ENCODE measurements at regions not wholly inside any gene's neighbourhood (a gene's known extent, or its start where the extent isn't known, plus 50 kb on each side); places are given as distances from the start of the nearest gene placed in this dataset.

GRCh38 chr1:232445361-232446106 lies 184.4 kb downstream of the SIPA1L2 start:
- no peak overlapping the region for H3K4me3 ChIP-seq (ENCODE audit: low read depth, low read length)
- TF ChIP-seq, protein P1, sequence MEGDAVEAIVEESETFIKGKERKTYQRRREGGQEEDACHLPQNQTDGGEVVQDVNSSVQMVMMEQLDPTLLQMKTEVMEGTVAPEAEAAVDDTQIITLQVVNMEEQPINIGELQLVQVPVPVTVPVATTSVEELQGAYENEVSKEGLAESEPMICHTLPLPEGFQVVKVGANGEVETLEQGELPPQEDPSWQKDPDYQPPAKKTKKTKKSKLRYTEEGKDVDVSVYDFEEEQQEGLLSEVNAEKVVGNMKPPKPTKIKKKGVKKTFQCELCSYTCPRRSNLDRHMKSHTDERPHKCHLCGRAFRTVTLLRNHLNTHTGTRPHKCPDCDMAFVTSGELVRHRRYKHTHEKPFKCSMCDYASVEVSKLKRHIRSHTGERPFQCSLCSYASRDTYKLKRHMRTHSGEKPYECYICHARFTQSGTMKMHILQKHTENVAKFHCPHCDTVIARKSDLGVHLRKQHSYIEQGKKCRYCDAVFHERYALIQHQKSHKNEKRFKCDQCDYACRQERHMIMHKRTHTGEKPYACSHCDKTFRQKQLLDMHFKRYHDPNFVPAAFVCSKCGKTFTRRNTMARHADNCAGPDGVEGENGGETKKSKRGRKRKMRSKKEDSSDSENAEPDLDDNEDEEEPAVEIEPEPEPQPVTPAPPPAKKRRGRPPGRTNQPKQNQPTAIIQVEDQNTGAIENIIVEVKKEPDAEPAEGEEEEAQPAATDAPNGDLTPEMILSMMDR (IDR thresholded peaks at IDR 0.05; ENCODE audit: low read depth, low read length, missing control alignments): no peak
- no peak for DNase-seq (ENCODE audit: low read depth)
- in situ Hi-C loops (cut with HindIII; ENCODE audit: low sequenced_read_pairs): no loop called here

GRCh38 chr1:232443372-232443771 lies 186.6 kb downstream of the SIPA1L2 start:
- in situ Hi-C loops (cut with HindIII; ENCODE audit: low sequenced_read_pairs): no loop called here
- TF ChIP-seq, protein P1 (IDR thresholded peaks at IDR 0.05; ENCODE audit: low read depth, low read length, missing control alignments): no peak
- DNase-seq (ENCODE audit: low read depth): no peak
- H3K4me3 ChIP-seq (ENCODE audit: low read depth, low read length): no peak overlapping the region

DNA sequence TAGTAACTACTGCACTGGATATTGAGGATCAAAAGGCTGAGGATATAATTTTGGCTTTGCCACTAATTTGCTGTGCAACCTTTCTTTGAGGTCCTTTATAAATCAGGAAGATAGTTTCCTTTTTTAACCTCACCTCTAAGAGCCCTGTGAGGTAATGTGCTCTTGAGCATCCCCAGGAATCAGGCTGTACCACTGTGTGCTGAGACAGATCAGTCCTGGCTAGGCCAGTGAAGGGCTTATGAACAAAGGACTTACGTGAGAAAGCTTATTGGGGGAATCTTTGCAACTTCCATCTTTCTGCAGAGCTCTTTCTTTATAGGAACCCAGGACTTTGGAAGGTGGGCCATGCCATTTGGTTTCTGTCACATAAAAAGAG lies 188.9 kb downstream of the SIPA1L2 start:
- H3K4me3 ChIP-seq (ENCODE audit: low read depth, low read length): no peak overlapping the region
- TF ChIP-seq, protein P1 (IDR thresholded peaks at IDR 0.05; ENCODE audit: low read depth, low read length, missing control alignments): no peak
- in situ Hi-C loops (cut with HindIII; ENCODE audit: low sequenced_read_pairs): no loop called here
- no peak for DNase-seq (ENCODE audit: low read depth)

GRCh38 chr1:232440325-232441035 lies 189.5 kb downstream of the SIPA1L2 start:
- no peak overlapping the region for H3K4me3 ChIP-seq (ENCODE audit: low read depth, low read length)
- DNase-seq (ENCODE audit: low read depth): no peak
- TF ChIP-seq, protein P1 (IDR thresholded peaks at IDR 0.05; ENCODE audit: low read depth, low read length, missing control alignments): no peak
- in situ Hi-C loops (cut with HindIII; ENCODE audit: low sequenced_read_pairs): no loop called here

GRCh38 chr1:232439011-232439410 lies 190.9 kb downstream of the SIPA1L2 start:
- TF ChIP-seq, protein P1 (IDR thresholded peaks at IDR 0.05; ENCODE audit: low read depth, low read length, missing control alignments): no peak
- no peak overlapping the region for H3K4me3 ChIP-seq (ENCODE audit: low read depth, low read length)
- no peak for DNase-seq (ENCODE audit: low read depth)
- in situ Hi-C loops (cut with HindIII; ENCODE audit: low sequenced_read_pairs): no loop called here

- in situ Hi-C loops (cut with HindIII; ENCODE audit: low sequenced_read_pairs): no loop called here
These were observed 191.5 kb downstream of the SIPA1L2 start for GRCh38 chr1:232438476-232438875.

More at GRCh38 chr1:232438476-232438875, 191.5 kb downstream of the SIPA1L2 start:
- no peak overlapping the region for H3K4me3 ChIP-seq (ENCODE audit: low read depth, low read length)
- TF ChIP-seq, protein P1 (IDR thresholded peaks at IDR 0.05; ENCODE audit: low read depth, low read length, missing control alignments): no peak
- no peak for DNase-seq (ENCODE audit: low read depth)
